Right renal pelvis (tissue), 4 donors: ENCODE measurements at regions not wholly inside any gene's neighbourhood (a gene's known extent, or its start where the extent isn't known, plus 50 kb on each side); places are given as distances from the start of the nearest gene placed in this dataset.

ENCODE experiments used
- DNase-seq, 4 donors: peaks; one replicate each; pipeline ENCODE4 v3.0.0-alpha.2; 2013; ENCODE audit warnings: low read depth in 4 of 4, low spot score in 3 of 4, missing footprints in 1 of 4

- DNase-seq = no peak
Measured at GRCh38 chr1:167145965-167146364, 52.1 kb downstream of the STYXL2 start.

DNA sequence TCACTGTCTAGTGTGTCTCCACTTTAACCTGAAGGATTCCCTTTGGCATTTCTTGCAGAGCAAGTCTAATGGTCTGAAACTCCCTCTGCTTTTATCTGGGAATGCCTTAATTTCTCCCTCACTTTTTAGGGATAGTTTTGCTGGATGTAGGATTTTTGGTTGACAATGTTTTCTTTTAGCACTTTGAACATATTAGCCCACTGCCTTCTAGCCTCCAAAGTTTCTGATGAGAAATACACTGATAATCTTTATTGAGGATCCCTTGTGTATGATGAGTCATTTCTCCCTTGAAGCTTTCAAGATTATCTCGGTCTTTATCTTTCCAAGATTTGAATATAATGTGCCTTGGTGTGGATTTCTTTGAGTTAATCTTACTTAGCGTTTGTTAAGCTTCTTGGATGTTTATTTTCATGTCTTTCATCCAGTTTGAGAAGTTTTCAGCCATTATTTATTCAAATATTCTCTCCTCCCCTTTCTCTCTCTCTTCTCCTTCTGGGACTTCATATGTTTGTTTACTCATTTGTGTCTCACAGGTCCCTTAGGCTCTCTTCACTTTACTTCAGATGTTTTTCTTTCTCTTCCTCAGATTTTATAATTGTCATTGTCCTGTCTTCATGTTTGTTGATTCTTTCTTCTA, 53.1 kb downstream of the STYXL2 start:
- no peak for DNase-seq

DNA sequence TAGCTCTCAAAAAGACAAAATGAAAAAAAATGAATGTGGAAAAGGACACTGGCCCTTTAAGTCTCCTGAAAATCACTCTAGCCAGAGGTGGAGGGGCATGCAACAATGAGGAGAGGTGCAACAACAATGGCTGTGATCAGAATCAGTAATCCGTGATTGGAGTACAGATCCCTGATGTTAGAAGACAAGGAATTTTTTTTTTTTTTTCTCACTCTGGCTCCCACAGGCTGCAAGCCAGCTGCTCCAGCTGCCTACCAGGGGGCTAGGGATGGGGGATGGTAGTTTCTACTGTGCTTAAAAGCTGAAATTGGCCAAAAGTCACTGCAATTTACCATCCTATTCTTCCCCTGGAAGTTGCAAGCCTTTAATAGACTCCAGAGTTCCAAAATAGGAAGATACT, 54.5 kb downstream of the STYXL2 start:
- no peak for DNase-seq

GRCh38 chr1:167149793-167150491, 56.1 kb downstream of the STYXL2 start:
- no peak for DNase-seq

DNA sequence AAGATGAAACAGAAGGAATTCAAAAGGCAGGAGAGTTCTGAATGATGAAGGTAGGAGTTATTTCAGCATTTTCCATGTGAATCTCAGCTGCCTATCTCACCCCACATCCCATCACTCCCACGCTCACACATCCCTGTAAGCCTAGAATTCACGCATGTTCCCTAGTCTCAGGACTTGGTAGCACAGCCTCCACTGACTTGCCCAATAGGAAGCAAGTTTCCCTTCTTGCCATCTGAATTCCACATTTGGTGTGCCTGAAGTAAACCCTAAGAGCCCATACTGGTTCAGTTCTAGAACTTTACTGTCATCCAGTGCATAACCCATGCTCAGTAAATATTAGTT, 56.6 kb downstream of the STYXL2 start:
- no peak for DNase-seq

DNA sequence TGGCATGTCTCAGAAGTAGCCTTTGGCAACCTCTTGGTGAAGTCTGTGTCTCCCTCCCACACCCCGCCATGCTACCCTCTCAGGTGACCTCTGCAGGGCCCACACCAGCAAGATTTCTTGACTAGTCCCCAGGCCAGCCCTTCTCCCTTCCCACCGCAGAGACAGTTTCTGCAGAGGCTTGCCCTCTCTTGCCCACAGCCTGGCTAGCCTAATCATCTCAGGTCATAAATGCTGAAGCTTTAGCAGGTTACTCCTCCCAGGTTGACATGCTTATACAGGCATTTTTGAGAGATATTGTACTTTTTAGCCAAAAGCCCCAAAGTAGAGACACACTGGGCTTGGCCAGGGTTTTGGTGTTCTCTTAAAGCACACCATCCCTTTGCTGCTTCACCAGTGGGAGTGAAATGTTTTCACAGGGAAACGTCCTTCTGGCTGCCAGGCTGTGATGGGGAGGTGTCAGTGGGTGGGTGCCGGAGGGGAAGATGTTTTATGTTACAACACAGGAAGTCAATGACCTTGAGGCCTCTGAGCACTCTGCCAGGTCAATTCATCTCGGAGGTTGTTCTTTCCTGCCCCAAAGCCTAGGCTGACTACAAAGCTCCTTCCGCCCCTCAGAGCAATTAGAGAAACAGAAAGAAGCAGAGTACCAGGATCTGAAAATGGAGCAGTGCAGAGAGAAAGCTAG, 58.5 kb downstream of the STYXL2 start:
- no peak for DNase-seq

DNA sequence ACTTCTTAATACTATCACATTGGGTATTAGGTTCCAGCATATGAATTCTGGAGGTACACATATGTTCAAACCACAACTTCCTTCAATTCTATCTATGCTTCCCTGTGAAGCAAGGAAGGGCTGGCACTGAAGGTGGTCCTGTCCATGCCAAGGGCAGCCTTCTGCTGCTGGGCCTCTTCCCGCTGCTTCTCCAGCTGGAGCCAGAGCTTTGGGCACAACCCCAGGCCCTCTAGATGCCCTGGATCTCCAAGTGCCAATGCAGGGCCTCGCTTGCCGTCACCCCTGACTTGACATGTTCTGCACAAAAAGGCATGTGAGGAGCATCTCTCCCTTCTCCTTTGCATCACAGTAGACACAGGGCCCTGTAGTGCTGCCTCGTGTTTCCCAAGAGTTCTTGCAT, 62.6 kb downstream of the STYXL2 start:
- no peak for DNase-seq

- DNase-seq = no peak
Measured at GRCh38 chr1:167157114-167157513, 63.2 kb downstream of the STYXL2 start.

DNA sequence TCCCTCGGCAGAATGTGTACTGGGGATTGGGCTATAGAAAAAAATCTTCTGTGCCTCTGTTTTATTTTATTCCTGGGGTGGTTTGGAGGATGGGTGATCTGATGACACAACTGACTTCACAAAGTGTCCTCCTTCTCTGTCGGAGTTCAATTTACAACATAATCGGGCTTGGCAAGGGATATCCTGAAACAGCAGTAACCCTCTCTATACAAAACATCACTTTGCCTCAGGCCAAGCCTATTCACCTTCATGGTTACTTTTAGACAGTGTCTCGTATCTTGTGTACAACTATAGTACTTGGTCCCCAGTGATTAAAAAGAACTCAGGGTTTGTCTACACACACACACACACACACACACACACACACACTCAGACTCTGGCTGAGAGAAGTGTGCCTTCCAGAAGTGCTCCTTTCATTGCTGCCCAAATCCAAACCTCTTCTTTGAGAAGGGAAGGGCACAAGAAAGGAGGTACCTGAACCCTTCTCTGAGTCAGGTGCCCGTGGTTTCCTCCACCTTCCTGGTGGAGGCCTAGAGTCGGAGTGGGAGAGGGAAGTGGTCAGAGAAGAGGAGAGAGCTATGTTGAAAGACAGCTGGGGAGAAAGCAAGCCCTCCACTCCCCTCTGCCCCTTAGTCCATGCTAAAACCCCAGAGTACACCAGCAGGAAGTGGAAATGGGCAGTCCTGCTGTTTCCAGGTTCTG, 62.4 kb upstream of the POU2F1 start:
- DNase-seq = no peak

GRCh38 chr1:167158813-167159275, 61.8 kb upstream of the POU2F1 start:
- DNase-seq = no peak

DNA sequence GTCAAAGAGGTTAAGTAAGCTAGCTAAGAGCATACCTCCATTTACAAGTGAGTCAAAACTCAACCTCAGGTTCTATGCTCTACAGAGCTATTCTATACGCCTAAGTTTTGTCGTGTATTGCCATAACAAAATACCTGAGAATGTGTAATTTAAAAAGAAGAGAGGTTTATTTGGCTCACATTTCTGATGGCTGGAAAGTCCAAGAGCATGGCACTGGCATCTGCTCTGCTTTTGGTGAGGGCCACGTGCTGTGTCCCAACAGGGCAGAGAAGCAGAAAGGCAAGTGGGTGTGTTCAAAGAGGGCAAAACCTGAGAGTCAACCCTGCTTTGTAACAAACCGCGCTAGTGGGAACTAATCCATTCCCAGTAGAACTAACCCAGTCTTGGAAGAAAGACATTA, 60.9 kb upstream of the POU2F1 start:
- DNase-seq = no peak

DNA sequence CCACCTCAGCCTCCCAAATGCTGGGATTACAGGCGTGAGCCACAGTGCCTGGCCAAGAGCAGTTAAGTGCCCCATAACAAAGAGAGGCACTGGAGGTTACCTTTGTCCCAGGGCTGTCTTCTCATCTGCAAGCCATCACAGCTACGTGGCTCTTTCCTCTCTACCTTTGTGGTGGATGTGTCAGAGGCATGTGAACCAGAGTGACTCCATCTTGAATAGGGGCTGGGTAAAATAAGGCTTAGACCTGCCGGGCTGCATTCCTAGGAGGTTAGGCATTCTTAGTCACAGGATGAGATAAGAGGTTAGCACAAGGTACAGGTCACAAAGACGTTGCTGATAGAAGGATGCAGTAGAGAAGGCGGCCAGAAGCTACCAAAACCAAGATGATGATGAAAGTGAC, 59.4 kb upstream of the POU2F1 start:
- no peak for DNase-seq

- DNase-seq = no peak
Measured at GRCh38 chr1:167161762-167162161, 58.9 kb upstream of the POU2F1 start.

- DNase-seq = no peak
Measured at GRCh38 chr1:167165219-167165618, 55.5 kb upstream of the POU2F1 start.

DNA sequence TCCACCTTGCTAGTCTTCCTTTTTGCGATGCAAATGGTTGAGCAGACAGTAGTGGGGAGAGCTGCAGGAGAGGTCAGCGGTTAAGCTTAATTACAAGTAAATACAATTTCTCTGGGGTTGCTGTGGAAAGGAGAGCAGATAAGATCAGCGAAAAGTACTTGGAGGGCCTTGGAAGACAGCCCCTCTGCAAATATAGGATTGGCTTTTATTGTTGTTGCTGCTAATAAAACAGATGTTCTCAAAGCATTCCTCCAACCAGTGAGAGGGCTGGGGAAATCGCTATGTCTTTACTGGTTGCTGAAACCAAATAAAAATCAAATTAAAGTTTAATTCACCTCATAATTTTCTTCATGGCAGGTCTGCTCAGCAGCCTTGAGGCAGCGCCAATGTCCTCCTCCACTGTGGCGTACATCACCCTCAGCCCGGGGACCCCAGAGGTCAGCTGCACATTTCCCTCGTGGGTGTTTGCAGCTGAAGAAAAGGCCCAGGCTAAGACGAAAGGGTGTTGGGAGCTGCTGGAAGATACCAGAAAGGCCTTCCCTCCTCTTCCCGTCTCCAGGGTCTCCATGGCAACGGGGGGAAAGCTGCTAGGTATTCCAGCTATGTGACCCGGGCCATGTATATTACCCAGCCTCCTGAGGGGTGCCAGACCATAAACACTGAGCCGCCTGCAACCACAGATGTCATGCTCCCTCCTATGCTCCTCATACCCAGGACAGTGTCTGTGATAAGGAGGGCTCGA, 54.6 kb upstream of the POU2F1 start:
- DNase-seq = peak in 3 of 4 donors; percentile 39 to 71 (median 71)

- no peak for DNase-seq
Measured at GRCh38 chr1:167166690-167167075, 54.0 kb upstream of the POU2F1 start.

DNA sequence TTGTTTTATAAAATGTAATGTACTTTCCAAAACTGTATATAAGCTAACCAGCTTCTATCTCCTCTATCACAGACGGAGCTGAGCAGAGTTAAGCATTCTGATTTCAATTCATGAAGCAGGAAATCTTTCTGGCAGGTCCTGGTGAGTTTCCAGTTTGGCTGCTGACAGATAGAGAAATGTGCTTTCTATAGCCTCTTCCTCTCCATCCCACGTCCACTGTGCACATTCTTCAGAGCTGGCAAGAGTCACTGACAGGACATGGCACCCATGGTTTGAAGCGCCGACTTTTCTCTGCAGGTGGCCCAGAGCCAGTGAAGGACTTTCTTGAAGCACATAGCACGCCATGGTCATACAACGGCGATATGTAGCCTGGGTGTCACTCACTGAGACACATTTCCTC, 52.3 kb upstream of the POU2F1 start:
- DNase-seq = no peak

DNA sequence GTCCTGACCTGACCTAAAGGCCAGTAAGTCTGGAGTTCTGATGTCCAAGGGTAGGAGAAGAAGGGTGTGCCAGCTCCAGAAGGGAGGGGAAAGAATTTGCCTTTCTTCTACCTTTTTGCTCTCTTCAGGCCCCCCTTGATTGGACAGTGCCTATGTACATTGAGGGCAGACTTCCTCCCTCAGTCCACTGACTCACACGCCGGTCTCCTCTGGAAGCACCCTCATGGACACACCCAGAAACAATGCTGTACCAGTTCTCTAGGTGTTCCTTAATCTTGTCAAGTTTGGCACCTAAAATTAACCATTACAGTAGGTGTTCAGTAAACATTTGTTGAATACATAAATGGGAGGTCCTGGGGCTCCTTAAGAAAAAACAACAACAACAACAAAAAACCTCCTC, 51.0 kb upstream of the POU2F1 start:
- DNase-seq = no peak
